Smooth muscle cell (in vitro differentiated cells): ENCODE measurements at regions not wholly inside any gene's neighbourhood (a gene's known extent, or its start where the extent isn't known, plus 50 kb on each side); places are given as distances from the start of the nearest gene placed in this dataset.
"Not testable (repeated sequence)": the region's sequence is repeated elsewhere in the genome, so short reads cannot be mapped to it uniquely, and the experiment has no call there.

Experiments
- DNase-seq: peaks from one replicate; lab custom pipeline; 2025; ENCODE audit not compliant: unreplicated experiment; lab: John Stamatoyannopoulos, UW
- H2AFZ ChIP-seq: fragments of 200-600 bp; sonication (generic); 2 replicates; pipeline ENCODE4 v1.6.0; 2016; ENCODE audit warnings: antibody characterized with exemption, low read depth, mild to moderate bottlenecking
- H3F3A ChIP-seq: fragments of 200-600 bp; sonication (generic); 2 replicates; pipeline ENCODE4 v1.6.0; 2017; ENCODE audit warnings: antibody characterized with exemption, low read depth
- H3K27ac ChIP-seq: fragments of 200-600 bp; sonication (generic); 2 replicates; pipeline ENCODE4 v1.5.1; 2016; ENCODE audit warnings: low read depth, mild to moderate bottlenecking
- H3K27me3 ChIP-seq: fragments of 200-600 bp; sonication (generic); 2 replicates; pipeline ENCODE4 v1.6.1; 2016; ENCODE audit warnings: low read depth, mild to moderate bottlenecking
- H3K36me3 ChIP-seq: fragments of 200-600 bp; sonication (generic); 2 replicates; pipeline ENCODE4 v1.5.1; 2016; ENCODE audit warnings: low read depth
- H3K4me1 ChIP-seq: fragments of 200-600 bp; sonication (generic); 2 replicates; pipeline ENCODE4 v1.5.1; 2016; ENCODE audit warnings: low read depth
- H3K4me2 ChIP-seq: fragments of 200-600 bp; sonication (generic); 2 replicates; pipeline ENCODE4 v1.6.0; 2016; ENCODE audit warnings: mild to moderate bottlenecking
- H3K4me3 ChIP-seq: fragments of 200-600 bp; sonication (generic); 2 replicates; pipeline ENCODE4 v1.5.1; 2016; ENCODE audit warnings: mild to moderate bottlenecking
- H3K79me2 ChIP-seq: fragments of 200-600 bp; sonication (generic); 2 replicates; pipeline ENCODE4 v1.6.0; 2016; ENCODE audit warnings: low read depth, mild to moderate bottlenecking
- H3K9ac ChIP-seq: fragments of 200-600 bp; sonication (generic); 2 replicates; pipeline ENCODE4 v1.6.0; 2016; ENCODE audit warnings: low read depth
- H3K9me3 ChIP-seq: fragments of 200-600 bp; sonication (generic); replicated peaks from 2 replicates; pipeline ENCODE4 v1.5.1; 2016; ENCODE audit warnings: low read depth
- H4K20me1 ChIP-seq: fragments of 200-600 bp; sonication (generic); 2 replicates; pipeline ENCODE4 v1.6.0; 2016; ENCODE audit warnings: low read depth
- CTCF ChIP-seq: fragments of 200-600 bp; sonication (generic); IDR thresholded peaks from 2 replicates; pipeline ENCODE4 v1.5.1; 2017; ENCODE audit warnings: borderline replicate concordance, mild to moderate bottlenecking, antibody characterized with exemption; ENCODE audit not compliant: insufficient read depth, poor library complexity, severe bottlenecking
- WGBS: methylation state at CpG from one replicate; pipeline ENCODE4 v1.1.7; 2016; ENCODE audit warnings: low lambda C conversion rate; 5-methylcytosine and 5-hydroxymethylcytosine counted together

- WGBS = 88% methylated on average over 11 of the region's 11 CpGs
- no peak overlapping the region for H3K4me2 ChIP-seq
- no peaks in the 10 kb centered on the region for H3K36me3 ChIP-seq
- no peaks in the 10 kb centered on the region for H3F3A ChIP-seq
- H3K9ac ChIP-seq = no peak overlapping the region
- no peak overlapping the region for H2AFZ ChIP-seq
- H3K4me1 ChIP-seq = peaks cover 3% of the 10 kb centered on the region
- no peaks in the 10 kb centered on the region for H3K27me3 ChIP-seq
- DNase-seq = no peak
- no peak for TF ChIP-seq CTCF
- H3K27ac ChIP-seq = no peak overlapping the region
- H3K79me2 ChIP-seq = no peaks in the 10 kb centered on the region
- no peak overlapping the region for H3K4me3 ChIP-seq
- no peaks in the 10 kb centered on the region for H3K9me3 ChIP-seq
- no peaks in the 10 kb centered on the region for H4K20me1 ChIP-seq
These were observed 96.6 kb upstream of the LRPAP1 start for GRCh38 chr4:3628868-3629175.

- not testable (repeated sequence) for H4K20me1 ChIP-seq, H3K36me3 ChIP-seq, DNase-seq, H3K27me3 ChIP-seq, H3F3A ChIP-seq, H3K79me2 ChIP-seq, H3K9me3 ChIP-seq, H3K4me1 ChIP-seq, H2AFZ ChIP-seq, H3K27ac ChIP-seq, H3K9ac ChIP-seq, H3K4me2 ChIP-seq, H3K4me3 ChIP-seq
- WGBS = 90% methylated on average over 27 of the region's 29 CpGs
These were observed 96.0 kb upstream of the LRPAP1 start for GRCh38 chr4:3627967-3628867.

GRCh38 chr4:3627456-3627855 is 95.2 kb upstream of the LRPAP1 start:
- H4K20me1 ChIP-seq, H3K27ac ChIP-seq, H3K4me2 ChIP-seq, H3K9me3 ChIP-seq, H3F3A ChIP-seq, H3K79me2 ChIP-seq, DNase-seq, H3K9ac ChIP-seq, H2AFZ ChIP-seq, H3K27me3 ChIP-seq, H3K36me3 ChIP-seq, H3K4me3 ChIP-seq, H3K4me1 ChIP-seq: not testable (repeated sequence)
- WGBS = 88% methylated on average over 7 of the region's 8 CpGs

- H3K27ac ChIP-seq, H2AFZ ChIP-seq, H3K9ac ChIP-seq, H4K20me1 ChIP-seq, H3K36me3 ChIP-seq, H3F3A ChIP-seq, H3K9me3 ChIP-seq, H3K27me3 ChIP-seq, H3K4me1 ChIP-seq, H3K4me3 ChIP-seq, DNase-seq, H3K79me2 ChIP-seq, H3K4me2 ChIP-seq: not testable (repeated sequence)
- 90% methylated on average over 24 of the region's 24 CpGs for WGBS
These were observed 94.1 kb upstream of the LRPAP1 start for GRCh38 chr4:3626131-3626884.

- H3K36me3 ChIP-seq, H2AFZ ChIP-seq, H3K4me1 ChIP-seq, H4K20me1 ChIP-seq, H3K27ac ChIP-seq, H3K9me3 ChIP-seq, H3F3A ChIP-seq, DNase-seq, H3K4me2 ChIP-seq, H3K27me3 ChIP-seq, H3K4me3 ChIP-seq, H3K9ac ChIP-seq, H3K79me2 ChIP-seq: not testable (repeated sequence)
- 79% methylated on average over 7 of the region's 8 CpGs for WGBS
These were observed 93.2 kb upstream of the LRPAP1 start for GRCh38 chr4:3625286-3625875.

GRCh38 chr4:3623809-3624329 is 91.6 kb upstream of the LRPAP1 start:
- not testable (repeated sequence) for H3K4me1 ChIP-seq, H3K79me2 ChIP-seq, H2AFZ ChIP-seq, H3K9ac ChIP-seq, H3F3A ChIP-seq, H3K4me3 ChIP-seq, H3K27ac ChIP-seq, H3K9me3 ChIP-seq, H3K27me3 ChIP-seq, H3K36me3 ChIP-seq, H4K20me1 ChIP-seq
- DNase-seq = peak; percentile 17
- WGBS = 30% methylated on average over 10 of the region's 11 CpGs
- H3K4me2 ChIP-seq = peak overlapping the region; percentile 4
